SK-N-SH (cell line): ENCODE measurements at regions not wholly inside any gene's neighbourhood (a gene's known extent, or its start where the extent isn't known, plus 50 kb on each side); places are given as distances from the start of the nearest gene placed in this dataset.

Source experiments
- CTCF ChIA-PET: fragments of 300-600, 350-600 bp; formaldehyde crosslinking; extraction: SDS; loops from one replicate; lab custom pipeline; 2021; lab: Yijun Ruan, JAX
- POLR2A ChIA-PET: fragments of 350-600 bp; sonication (Branson Sonifier 250); formaldehyde crosslinking; extraction: SDS; loops from one replicate; lab custom pipeline; 2020; ENCODE audit warnings: antibody characterized with exemption, inconsistent platforms; lab: Yijun Ruan, JAX
- DNase-seq: peaks from one replicate; pipeline ENCODE4 v3.0.0; 2012
- H2AFZ ChIP-seq: fragments of 200-600 bp; sonication (generic); 2 replicates; pipeline ENCODE4 v1.8.1; 2016; ENCODE audit warnings: antibody characterized with exemption, mild to moderate bottlenecking, low read depth
- H3F3A ChIP-seq: fragments of 200-600 bp; sonication (generic); replicated peaks from 2 replicates; pipeline ENCODE3; 2016; ENCODE audit warnings: antibody characterized with exemption, mild to moderate bottlenecking; ENCODE audit not compliant: insufficient read depth
- H3K27ac ChIP-seq, 2 experiments: fragments of 200-500 bp in 1 of 2; fragments of 200-600 bp in 1 of 2; sonication (Bioruptor generic) in 1 of 2; sonication (generic), shearing (Covaris generic) in 1 of 2; 2 replicates each; pipeline versions ENCODE4 v1.5.1 to v1.6.1; 2014 to 2016; ENCODE audit warnings: low read depth in 2 of 2, inconsistent platforms in 1 of 2, low read length in 1 of 2, mild to moderate bottlenecking in 1 of 2, mixed read lengths in 1 of 2
- H3K27me3 ChIP-seq: fragments of 200-600 bp; sonication (generic), shearing (Covaris generic); 2 replicates; pipeline ENCODE4 v1.6.1; 2016; ENCODE audit warnings: mixed run types; ENCODE audit not compliant: insufficient read depth
- H3K36me3 ChIP-seq, 2 experiments: fragments of 200-500 bp in 1 of 2; fragments of 200-600 bp in 1 of 2; sonication (Bioruptor generic) in 1 of 2; sonication (generic) in 1 of 2; replicated peaks in 1 of 2; 2 replicates each; pipeline versions ENCODE3 to v1.5.1; 2014 to 2016; ENCODE audit warnings: low read length in 1 of 2, mild to moderate bottlenecking in 1 of 2; ENCODE audit not compliant: insufficient read depth in 2 of 2, control insufficient read depth in 1 of 2
- H3K4me1 ChIP-seq, 2 experiments: fragments of 200-500 bp in 1 of 2; fragments of 200-600 bp in 1 of 2; sonication (Bioruptor generic) in 1 of 2; sonication (generic), shearing (Covaris generic) in 1 of 2; 2 replicates each; pipeline versions ENCODE4 v1.5.1 to v1.6.1; 2014 to 2016; ENCODE audit warnings: low read depth in 1 of 2, low read length in 1 of 2, mixed run types in 1 of 2; ENCODE audit not compliant: insufficient read depth in 2 of 2, control insufficient read depth in 1 of 2
- H3K4me2 ChIP-seq: fragments of 200-600 bp; sonication (generic), shearing (Covaris generic); 2 replicates; pipeline ENCODE4 v1.6.1; 2017; ENCODE audit warnings: mixed run types
- H3K4me3 ChIP-seq, 2 experiments: fragments of 200-500 bp in 1 of 2; fragments of 200-600 bp in 1 of 2; sonication (Bioruptor generic) in 1 of 2; sonication (generic), shearing (Covaris generic) in 1 of 2; 2 replicates each; pipeline versions ENCODE4 v1.5.1 to v1.8.1; 2014 to 2016; ENCODE audit warnings: low read depth in 2 of 2, inconsistent platforms in 1 of 2, low read length in 1 of 2, mild to moderate bottlenecking in 1 of 2, mixed read lengths in 1 of 2, moderate library complexity in 1 of 2
- H3K79me2 ChIP-seq: fragments of 200-600 bp; sonication (generic); 2 replicates; pipeline ENCODE4 v1.8.1; 2017; ENCODE audit warnings: mild to moderate bottlenecking; ENCODE audit not compliant: insufficient read depth
- H3K9ac ChIP-seq: fragments of 200-600 bp; sonication (generic); 2 replicates; pipeline ENCODE4 v1.6.1; 2017; ENCODE audit warnings: mixed run types
- H3K9me2 ChIP-seq: fragments of 200-600 bp; sonication (generic); 2 replicates; pipeline ENCODE4 v1.6.1; 2017; ENCODE audit warnings: mixed run types
- H3K9me3 ChIP-seq: fragments of 200-600 bp; sonication (generic); 2 replicates; pipeline ENCODE4 v1.6.1; 2017; ENCODE audit warnings: mixed run types, mild to moderate bottlenecking, moderate library complexity
- H4K20me1 ChIP-seq: fragments of 200-600 bp; sonication (generic); 2 replicates; pipeline ENCODE4 v1.6.1; 2017; ENCODE audit warnings: mild to moderate bottlenecking, mixed run types; ENCODE audit not compliant: insufficient read depth
- CHD2 ChIP-seq: fragments of 150-350 bp; IDR thresholded peaks from 2 replicates; pipeline ENCODE4 v1.6.1; 2018; ENCODE audit warnings: low read length; ENCODE audit not compliant: partially characterized antibody
- EP300 ChIP-seq, 2 experiments: IDR thresholded peaks; 2 replicates each; pipeline versions ENCODE4 v1.4.0 to v1.6.1; 2012; ENCODE audit warnings: borderline replicate concordance in 1 of 2, low read depth in 1 of 2, low read length in 1 of 2
- FOXJ3 ChIP-seq: sonication (generic); formaldehyde crosslinking; IDR thresholded peaks from 2 replicates; pipeline ENCODE4 v1.5.1; 2020; ENCODE audit warnings: mild to moderate bottlenecking, missing genetic modification reagents
- JUND ChIP-seq: IDR thresholded peaks from 2 replicates; pipeline ENCODE4 v1.4.0; 2012
- NRF1 ChIP-seq: IDR thresholded peaks from 2 replicates; pipeline ENCODE4 v1.6.1; 2012; ENCODE audit warnings: low read depth, mild to moderate bottlenecking, low read length
- RFX5 ChIP-seq: IDR thresholded peaks from 2 replicates; pipeline ENCODE4 v1.6.1; 2012; ENCODE audit warnings: mild to moderate bottlenecking, improper control_type of control experiment, low read length
- RXRA ChIP-seq: IDR thresholded peaks from 2 replicates; pipeline ENCODE4 v1.4.0; 2012; ENCODE audit warnings: low read depth, mild to moderate bottlenecking, borderline replicate concordance
- SIN3A ChIP-seq: IDR thresholded peaks from 2 replicates; pipeline ENCODE4 v1.6.1; 2012; ENCODE audit warnings: low read depth, mild to moderate bottlenecking, low read length, moderate library complexity, borderline replicate concordance
- SMC3 ChIP-seq: IDR thresholded peaks from 2 replicates; pipeline ENCODE4 v1.6.1; 2012; ENCODE audit warnings: low read depth, low read length, improper control_type of control experiment
- TAF1 ChIP-seq: IDR thresholded peaks from 2 replicates; pipeline ENCODE4 v1.6.1; 2012; ENCODE audit warnings: low read depth, mild to moderate bottlenecking, low read length, moderate library complexity, borderline replicate concordance
- USF1 ChIP-seq: IDR thresholded peaks from 2 replicates; pipeline ENCODE4 v1.4.0; 2012; ENCODE audit warnings: low read depth, borderline replicate concordance
- USF2 ChIP-seq: fragments of 150-350 bp; IDR thresholded peaks from 2 replicates; pipeline ENCODE4 v1.6.1; 2017; ENCODE audit warnings: antibody characterized with exemption, low read length, low read depth, borderline replicate concordance
- ZBTB33 ChIP-seq: IDR thresholded peaks from 2 replicates; pipeline ENCODE4 v1.4.0; 2012; ENCODE audit warnings: low read depth, borderline replicate concordance
- WGBS: methylation state at CpG from one replicate; pipeline ENCODE4 v1.1.6; 2017; ENCODE audit warnings: low lambda C conversion rate; 5-methylcytosine and 5-hydroxymethylcytosine counted together
- TF ChIP-seq, protein P1 (sequence below): IDR thresholded peaks from 2 replicates; pipeline ENCODE4 v1.4.0; 2012; ENCODE audit warnings: low read depth

DNA sequence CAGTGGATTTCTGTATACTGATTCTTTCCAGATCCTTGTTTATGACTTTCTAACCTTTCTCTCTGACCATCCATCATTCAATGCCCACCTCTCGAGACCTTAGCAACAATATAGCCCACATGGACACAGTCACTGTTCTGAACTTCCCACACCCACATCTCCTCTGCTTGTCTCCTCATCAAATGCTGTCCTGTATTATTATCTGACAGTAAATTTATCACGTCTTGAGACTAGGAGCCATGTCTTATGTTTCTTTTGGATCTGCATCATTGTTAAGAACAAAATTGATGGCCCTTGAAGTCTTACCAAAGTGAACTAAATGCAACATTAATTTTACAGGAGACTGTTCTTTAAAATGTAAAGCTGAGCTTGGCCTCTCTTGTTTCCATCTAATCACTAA lies 495.4 kb upstream of the KLF4 start:
- no peaks in the 10 kb centered on the region for H4K20me1 ChIP-seq
- WGBS, result 21% methylated on average over 2 of the region's 2 CpGs
- ChIA-PET POLR2A (no interaction called here), CTCF (no interaction called here)
- H3K4me2 ChIP-seq, result no peak overlapping the region
- H3K9ac ChIP-seq, result no peak overlapping the region
- no peaks in the 10 kb centered on the region for H3F3A ChIP-seq
- DNase-seq, result no peak
- H3K4me3 ChIP-seq, result no peak overlapping the region
- H3K27me3 ChIP-seq, result peaks cover 7% of the 10 kb centered on the region; the same call in 1 of the 2 replicates
- H3K79me2 ChIP-seq, result no peaks in the 10 kb centered on the region
- H2AFZ ChIP-seq, result no peak overlapping the region
- H3K27ac ChIP-seq, result no peak overlapping the region
- no peaks in the 10 kb centered on the region for H3K4me1 ChIP-seq
- no peaks in the 10 kb centered on the region for H3K36me3 ChIP-seq
- H3K9me2 ChIP-seq, result no peaks in the 10 kb centered on the region
- TF ChIP-seq FOXJ3 (CRISPR knock-in tag), result no peak
- no peak for TF ChIP-seq RXRA
- TF ChIP-seq USF2, result no peak
- TF ChIP-seq TAF1, result no peak
- TF ChIP-seq USF1, result no peak
- no peak for TF ChIP-seq SIN3A
- TF ChIP-seq CHD2, result no peak
- TF ChIP-seq, protein P1, sequence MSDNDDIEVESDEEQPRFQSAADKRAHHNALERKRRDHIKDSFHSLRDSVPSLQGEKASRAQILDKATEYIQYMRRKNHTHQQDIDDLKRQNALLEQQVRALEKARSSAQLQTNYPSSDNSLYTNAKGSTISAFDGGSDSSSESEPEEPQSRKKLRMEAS, result no peak
- no peak for TF ChIP-seq NRF1
- TF ChIP-seq EP300 (IDR thresholded peaks at IDR 0.05; ENCODE audit: borderline replicate concordance in 1 of 2, low read depth in 1 of 2, low read length in 1 of 2), result no peak
- no peak for TF ChIP-seq RFX5
- TF ChIP-seq, all 33 proteins: peak for 0
- H3K9me3 ChIP-seq, result no peaks in the 10 kb centered on the region

DNA sequence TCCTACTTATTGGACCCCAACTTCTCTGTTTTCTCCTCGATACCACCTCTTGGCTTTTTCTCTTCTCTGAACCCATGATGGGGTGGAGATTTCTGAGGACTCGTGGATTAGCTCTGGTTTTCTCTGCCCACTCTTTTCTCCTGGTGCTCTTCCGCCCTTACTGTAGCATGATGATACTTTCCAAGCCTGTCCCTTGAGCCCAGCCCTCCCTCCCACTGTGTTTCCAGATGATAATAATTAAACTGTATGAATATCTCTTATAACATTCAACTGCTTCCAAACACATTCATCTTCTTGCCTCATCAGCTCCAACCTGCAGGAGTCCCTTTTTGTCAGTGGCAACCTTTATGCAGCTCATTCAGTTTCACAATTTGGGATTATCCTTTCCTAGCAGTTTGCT lies 494.2 kb upstream of the KLF4 start:
- no peak overlapping the region for H2AFZ ChIP-seq
- H3K27me3 ChIP-seq, result peaks cover 6% of the 10 kb centered on the region; the same call in 1 of the 2 replicates
- CTCF ChIA-PET, result no interaction called here
- H3K9me2 ChIP-seq, result no peaks in the 10 kb centered on the region
- H3K9me3 ChIP-seq, result no peaks in the 10 kb centered on the region
- H3K9ac ChIP-seq, result no peak overlapping the region
- no peaks in the 10 kb centered on the region for H3K79me2 ChIP-seq
- TF ChIP-seq ZBTB33 (no peak), JUND (no peak), SMC3 (no peak)
- POLR2A ChIA-PET, result no interaction called here
- no peaks in the 10 kb centered on the region for H3F3A ChIP-seq
- no peak overlapping the region for H3K27ac ChIP-seq
- H4K20me1 ChIP-seq, result no peaks in the 10 kb centered on the region
- H3K4me2 ChIP-seq, result no peak overlapping the region
- no peaks in the 10 kb centered on the region for H3K4me1 ChIP-seq
- WGBS, result 23% methylated on average over 3 of the region's 3 CpGs
- no peaks in the 10 kb centered on the region for H3K36me3 ChIP-seq
- no peak for DNase-seq
- no peak overlapping the region for H3K4me3 ChIP-seq
